ENCODE measurements at regions not wholly inside any gene's neighbourhood (a gene's known extent, or its start where the extent isn't known, plus 50 kb on each side); places are given as distances from the start of the nearest gene placed in this dataset.
A peak's percentile ranks its signal among the peaks of the same experiment; 100 is the strongest.

- Histone ChIP-seq H4K20me1 (ENCODE audit: control insufficient read depth, insufficient read depth, low read depth, low read length) (no peaks in the 10 kb centered on the region), H3K4me1 (ENCODE audit: control insufficient read depth, low read length) (peaks cover 11% of the 10 kb centered on the region), H3K36me3 (ENCODE audit: control insufficient read depth, low read length) (no peaks in the 10 kb centered on the region), H3K4me2 (ENCODE audit: low read length) (0 out of 2 replicates have a peak overlapping the region, but pooled peaks have one; percentile 10), H3K27ac (ENCODE audit: low read depth, low read length) (no peak overlapping the region), H3K9me2 (replicated peaks; ENCODE audit: control insufficient read depth, low read length) (no peaks in the 10 kb centered on the region), H3K79me2 (ENCODE audit: control insufficient read depth, low read length) (no peaks in the 10 kb centered on the region), H3K27me3 (ENCODE audit: control insufficient read depth, low read length) (no peaks in the 10 kb centered on the region), H3K9me3 (ENCODE audit: control insufficient read depth, insufficient read depth, low read length) (no peaks in the 10 kb centered on the region), H3K4me3 (ENCODE audit: low read length) (no peak overlapping the region), H3F3A (ENCODE audit: control insufficient read depth, insufficient read depth) (no peaks in the 10 kb centered on the region)
- TF ChIP-seq EZH2phosphoT487 (IDR thresholded peaks at IDR 0.05; ENCODE audit: borderline replicate concordance, low read length) (no peak), CTCF (IDR thresholded peaks at IDR 0.05; ENCODE audit: low read depth, low read length, poor library complexity, severe bottlenecking) (no peak)
Observed at GRCh38 chr14:53621433-53621832, 335.2 kb downstream of the BMP4 start.

GRCh38 chr14:53620890-53621289, 335.7 kb downstream of the BMP4 start:
- Histone ChIP-seq H3K4me2 (ENCODE audit: low read length) (0 out of 2 replicates have a peak overlapping the region, but pooled peaks have one; percentile 10), H3K27ac (ENCODE audit: low read depth, low read length) (no peak overlapping the region)
- TF ChIP-seq CTCF (IDR thresholded peaks at IDR 0.05; ENCODE audit: low read depth, low read length, poor library complexity, severe bottlenecking) = no peak
- TF ChIP-seq EZH2phosphoT487 (IDR thresholded peaks at IDR 0.05; ENCODE audit: borderline replicate concordance, low read length) = no peak

GRCh38 chr14:53620317-53620716, 336.3 kb downstream of the BMP4 start:
- H3K27ac ChIP-seq (ENCODE audit: low read depth, low read length) = no peak overlapping the region
- H3K4me2 ChIP-seq (ENCODE audit: low read length) = no peak overlapping the region
- no peaks in the 10 kb centered on the region for H3F3A ChIP-seq (ENCODE audit: control insufficient read depth, insufficient read depth)
- H3K9me2 ChIP-seq (replicated peaks; ENCODE audit: control insufficient read depth, low read length) = no peaks in the 10 kb centered on the region
- no peaks in the 10 kb centered on the region for H3K9me3 ChIP-seq (ENCODE audit: control insufficient read depth, insufficient read depth, low read length)
- H3K27me3 ChIP-seq (ENCODE audit: control insufficient read depth, low read length) = no peaks in the 10 kb centered on the region
- H3K79me2 ChIP-seq (ENCODE audit: control insufficient read depth, low read length) = no peaks in the 10 kb centered on the region
- peaks cover 12% of the 10 kb centered on the region for H3K4me1 ChIP-seq (ENCODE audit: control insufficient read depth, low read length)
- TF ChIP-seq EZH2phosphoT487 (IDR thresholded peaks at IDR 0.05; ENCODE audit: borderline replicate concordance, low read length) = no peak
- TF ChIP-seq CTCF (IDR thresholded peaks at IDR 0.05; ENCODE audit: low read depth, low read length, poor library complexity, severe bottlenecking) = no peak
- no peaks in the 10 kb centered on the region for H4K20me1 ChIP-seq (ENCODE audit: control insufficient read depth, insufficient read depth, low read depth, low read length)
- no peaks in the 10 kb centered on the region for H3K36me3 ChIP-seq (ENCODE audit: control insufficient read depth, low read length)
- no peak overlapping the region for H3K4me3 ChIP-seq (ENCODE audit: low read length)

More at GRCh38 chr14:53620890-53621289, 335.7 kb downstream of the BMP4 start:
- H3K27me3 ChIP-seq (ENCODE audit: control insufficient read depth, low read length) = no peaks in the 10 kb centered on the region
- H3K36me3 ChIP-seq (ENCODE audit: control insufficient read depth, low read length) = no peaks in the 10 kb centered on the region
- H4K20me1 ChIP-seq (ENCODE audit: control insufficient read depth, insufficient read depth, low read depth, low read length) = no peaks in the 10 kb centered on the region
- H3K9me2 ChIP-seq (replicated peaks; ENCODE audit: control insufficient read depth, low read length) = no peaks in the 10 kb centered on the region
- no peak overlapping the region for H3K4me3 ChIP-seq (ENCODE audit: low read length)
- H3K9me3 ChIP-seq (ENCODE audit: control insufficient read depth, insufficient read depth, low read length) = no peaks in the 10 kb centered on the region
- no peaks in the 10 kb centered on the region for H3K79me2 ChIP-seq (ENCODE audit: control insufficient read depth, low read length)
- H3F3A ChIP-seq (ENCODE audit: control insufficient read depth, insufficient read depth) = no peaks in the 10 kb centered on the region
- peaks cover 11% of the 10 kb centered on the region for H3K4me1 ChIP-seq (ENCODE audit: control insufficient read depth, low read length)

Measured in DOHH2 (cell line).